Activated B cell treated with CpG ODN at 0.5 μM for 24 hours (primary cell): ENCODE measurements at regions not wholly inside any gene's neighbourhood (a gene's known extent, or its start where the extent isn't known, plus 50 kb on each side); places are given as distances from the start of the nearest gene placed in this dataset.

ENCODE experiments used
- ATAC-seq: fragments of 200-7000 bp; cut with Tn5 transposase; one replicate; pipeline ENCODE4 v1.10.0; 2021; ENCODE audit warnings: low read depth, mild to moderate bottlenecking, moderate library complexity
- CTCF ChIA-PET: fragments of 350-600 bp; sonication (Branson Sonifier 250); formaldehyde crosslinking; loops from one replicate; lab custom pipeline; 2021; ENCODE audit warnings: antibody characterized with exemption; lab: Charles Lee
- POLR2A ChIA-PET: fragments of 350-600 bp; sonication (Branson Sonifier 250); formaldehyde crosslinking; loops from one replicate; lab custom pipeline; 2021; ENCODE audit warnings: antibody characterized with exemption; lab: Charles Lee
- DNase-seq: peaks from one replicate; pipeline ENCODE4 v3.0.0; 2022
- H3K27ac Mint-ChIP-seq: one replicate; pipeline ENCODE4 v1.8.0; 2020; ENCODE audit warnings: mixed read lengths
- H3K27me3 Mint-ChIP-seq: one replicate; pipeline ENCODE4 v1.8.0; 2021; ENCODE audit warnings: mixed read lengths
- H3K36me3 Mint-ChIP-seq: one replicate; pipeline ENCODE4 v1.8.0; 2021; ENCODE audit warnings: low read depth, mixed read lengths
- H3K4me1 Mint-ChIP-seq: one replicate; pipeline ENCODE4 v1.8.0; 2021; ENCODE audit warnings: mixed read lengths
- H3K4me3 Mint-ChIP-seq: one replicate; pipeline ENCODE4 v1.8.0; 2020; ENCODE audit warnings: mild to moderate bottlenecking, mixed read lengths
- H3K9me3 Mint-ChIP-seq: one replicate; pipeline ENCODE4 v1.8.0; 2020; ENCODE audit warnings: mixed read lengths
- CTCF ChIP-seq: fragments of 200-600 bp; IDR thresholded peaks from one replicate; pipeline ENCODE4 v1.8.0; 2022; ENCODE audit warnings: antibody characterized with exemption, mild to moderate bottlenecking
- intact Hi-C: fragments of 100-400 bp; cut with micrococcal nuclease; formaldehyde crosslinking; loops from one replicate; pipeline ENCODE4 v1.15.1; 2024

GRCh38 chr4:123554801-123555232 is 158.2 kb downstream of the SPRY1 start:
- ATAC-seq, result no peak
- ChIA-PET POLR2A (no interaction called here), CTCF (interaction anchor here (2.7 kb wide), 1 partner anchor 10 kb away, joined by 11 read pairs; no protein-coding TSS in a partner anchor)
- no peaks in the 10 kb centered on the region for H3K4me1 Mint-ChIP-seq
- H3K9me3 Mint-ChIP-seq, result peaks cover under 1% of the 10 kb centered on the region
- peaks cover 3% of the 10 kb centered on the region for H3K27me3 Mint-ChIP-seq
- intact Hi-C loops, result no loop called here
- H3K36me3 Mint-ChIP-seq, result no peaks in the 10 kb centered on the region
- no peak overlapping the region for H3K27ac Mint-ChIP-seq
- no peak for TF ChIP-seq CTCF
- DNase-seq, result no peak
- no peak overlapping the region for H3K4me3 Mint-ChIP-seq

- H3K9me3 Mint-ChIP-seq, result no peaks in the 10 kb centered on the region
- ATAC-seq (no peak), DNase-seq (no peak)
- TF ChIP-seq CTCF, result no peak
- H3K27ac Mint-ChIP-seq, result no peak overlapping the region
- H3K36me3 Mint-ChIP-seq, result no peaks in the 10 kb centered on the region
- ChIA-PET CTCF (interaction anchor here (2.7 kb wide), 1 partner anchor 9 kb away, joined by 11 read pairs; no protein-coding TSS in a partner anchor), POLR2A (no interaction called here)
- intact Hi-C loops, result no loop called here
- H3K4me1 Mint-ChIP-seq, result no peaks in the 10 kb centered on the region
- no peak overlapping the region for H3K4me3 Mint-ChIP-seq
- peaks cover 3% of the 10 kb centered on the region for H3K27me3 Mint-ChIP-seq
These were observed 158.7 kb downstream of the SPRY1 start for GRCh38 chr4:123555233-123555806.

GRCh38 chr4:123555807-123556273 is 159.2 kb downstream of the SPRY1 start:
- no peaks in the 10 kb centered on the region for H3K9me3 Mint-ChIP-seq
- H3K27me3 Mint-ChIP-seq, result no peaks in the 10 kb centered on the region
- DNase-seq, result no peak
- H3K36me3 Mint-ChIP-seq, result no peaks in the 10 kb centered on the region
- H3K27ac Mint-ChIP-seq, result no peak overlapping the region
- H3K4me3 Mint-ChIP-seq, result no peak overlapping the region
- intact Hi-C loops, result no loop called here
- no peak for TF ChIP-seq CTCF
- no peaks in the 10 kb centered on the region for H3K4me1 Mint-ChIP-seq
- ChIA-PET CTCF (no interaction called here), POLR2A (no interaction called here)
- no peak for ATAC-seq

- Mint-ChIP-seq H3K27ac (no peak overlapping the region), H3K36me3 (no peaks in the 10 kb centered on the region), H3K4me1 (no peaks in the 10 kb centered on the region), H3K4me3 (no peak overlapping the region), H3K9me3 (no peaks in the 10 kb centered on the region), H3K27me3 (no peaks in the 10 kb centered on the region)
- ChIA-PET POLR2A (no interaction called here), CTCF (no interaction called here)
- ATAC-seq, result no peak
- intact Hi-C loops, result no loop called here
- no peak for TF ChIP-seq CTCF
- no peak for DNase-seq
These were observed 159.9 kb downstream of the SPRY1 start for GRCh38 chr4:123556526-123556925.

GRCh38 chr4:123557857-123558536 is 161.4 kb downstream of the SPRY1 start:
- no peaks in the 10 kb centered on the region for H3K9me3 Mint-ChIP-seq
- no peaks in the 10 kb centered on the region for H3K27me3 Mint-ChIP-seq
- DNase-seq (no peak), ATAC-seq (no peak)
- no peak overlapping the region for H3K27ac Mint-ChIP-seq
- no peaks in the 10 kb centered on the region for H3K36me3 Mint-ChIP-seq
- no peak for TF ChIP-seq CTCF
- no peaks in the 10 kb centered on the region for H3K4me1 Mint-ChIP-seq
- POLR2A ChIA-PET, result no interaction called here
- CTCF ChIA-PET, result no interaction called here
- no peak overlapping the region for H3K4me3 Mint-ChIP-seq
- intact Hi-C loops, result no loop called here
